GM12865 (cell line): ENCODE measurements at regions not wholly inside any gene's neighbourhood (a gene's known extent, or its start where the extent isn't known, plus 50 kb on each side); places are given as distances from the start of the nearest gene placed in this dataset.
"Not testable (repeated sequence)": the region's sequence is repeated elsewhere in the genome, so short reads cannot be mapped to it uniquely, and the experiment has no call there.

Experiments used
- DNase-seq: peaks from one replicate; pipeline ENCODE4 v3.0.0; 2010; ENCODE audit warnings: low read depth
- H3K4me3 ChIP-seq: 2 replicates; pipeline ENCODE4 v1.5.1; 2011; ENCODE audit warnings: mild to moderate bottlenecking, low read depth, low read length, control low read depth
- CTCF ChIP-seq: IDR thresholded peaks from 2 replicates; pipeline ENCODE4 v1.5.1; 2011; ENCODE audit warnings: low read length, control low read depth, low read depth, inconsistent platforms; ENCODE audit not compliant: insufficient read depth; ENCODE audit errors: missing control alignments

GRCh38 chrX:2566055-2566454 lies 65.3 kb upstream of the DHRSX start:
- DNase-seq: no peak
- TF ChIP-seq CTCF: no peak
- no peak overlapping the region for H3K4me3 ChIP-seq

GRCh38 chrX:2561456-2561855 lies 60.7 kb upstream of the DHRSX start:
- DNase-seq: no peak
- TF ChIP-seq CTCF: no peak
- H3K4me3 ChIP-seq: no peak overlapping the region

GRCh38 chrX:2559124-2559523 lies 58.3 kb upstream of the DHRSX start:
- DNase-seq: no peak
- no peak overlapping the region for H3K4me3 ChIP-seq
- no peak for TF ChIP-seq CTCF

- no peak for DNase-seq
- TF ChIP-seq CTCF: no peak
- no peak overlapping the region for H3K4me3 ChIP-seq
These were observed 54.1 kb upstream of the DHRSX start for GRCh38 chrX:2554891-2555290.

- not testable (repeated sequence) for H3K4me3 ChIP-seq, DNase-seq
These were observed 53.3 kb upstream of the DHRSX start for GRCh38 chrX:2554066-2554465.

- no peak overlapping the region for H3K4me3 ChIP-seq
- DNase-seq: no peak
- TF ChIP-seq CTCF: no peak
These were observed 51.9 kb upstream of the DHRSX start for GRCh38 chrX:2552621-2553201.

GRCh38 chrX:2550328-2551020 lies 49.7 kb upstream of the DHRSX start:
- no peak for TF ChIP-seq CTCF
- H3K4me3 ChIP-seq: no peak overlapping the region
- DNase-seq: no peak
